Hematopoietic multipotent progenitor cell (in vitro differentiated cells): ENCODE measurements at regions not wholly inside any gene's neighbourhood (a gene's known extent, or its start where the extent isn't known, plus 50 kb on each side); places are given as distances from the start of the nearest gene placed in this dataset.
"Not testable (repeated sequence)": the region's sequence is repeated elsewhere in the genome, so short reads cannot be mapped to it uniquely, and the experiment has no call there.

ENCODE experiments used
- DNase-seq, 3 donors: peaks; one replicate each; pipeline ENCODE4 v3.0.0-alpha.2; 2011 to 2015; ENCODE audit warnings: low read depth in 2 of 3, low spot score in 2 of 3

GRCh38 chr6:51121380-51121976 lies 302.8 kb downstream of the TFAP2B start:
- DNase-seq: not testable (repeated sequence)

- DNase-seq: no peak
These were observed 310.4 kb downstream of the TFAP2B start for GRCh38 chr6:51129043-51129442.

- no peak for DNase-seq
These were observed 319.1 kb downstream of the TFAP2B start for GRCh38 chr6:51137777-51138176.

GRCh38 chr6:51139950-51140385 lies 321.3 kb downstream of the TFAP2B start:
- DNase-seq: peak in 2 of 3 donors; percentile 5 to 60

GRCh38 chr6:51141080-51141479 lies 322.4 kb downstream of the TFAP2B start:
- peak in 1 of 3 donors; percentile 4 for DNase-seq

- DNase-seq: no peak
These were observed 329.1 kb downstream of the TFAP2B start for GRCh38 chr6:51147756-51148155.

- DNase-seq: no peak
These were observed 333.9 kb downstream of the TFAP2B start for GRCh38 chr6:51152594-51152993.

GRCh38 chr6:51153109-51153508 lies 334.4 kb downstream of the TFAP2B start:
- DNase-seq: no peak

GRCh38 chr6:51154925-51155324 lies 336.3 kb downstream of the TFAP2B start:
- DNase-seq: not testable (repeated sequence)

- DNase-seq: not testable (repeated sequence)
These were observed 340.6 kb downstream of the TFAP2B start for GRCh38 chr6:51159260-51159659.

- DNase-seq: no peak
These were observed 343.1 kb downstream of the TFAP2B start for GRCh38 chr6:51161752-51162151.

- DNase-seq: no peak
These were observed 345.3 kb downstream of the TFAP2B start for GRCh38 chr6:51163843-51164529.

GRCh38 chr6:51166914-51167313 lies 348.2 kb downstream of the TFAP2B start:
- DNase-seq: no peak

GRCh38 chr6:51167468-51167867 lies 348.8 kb downstream of the TFAP2B start:
- no peak for DNase-seq

GRCh38 chr6:51182827-51183226 lies 364.2 kb downstream of the TFAP2B start:
- no peak for DNase-seq

GRCh38 chr6:51184046-51184445 lies 365.4 kb downstream of the TFAP2B start:
- no peak for DNase-seq

- DNase-seq: not testable (repeated sequence)
These were observed 374.5 kb downstream of the TFAP2B start for GRCh38 chr6:51193163-51193562.

- DNase-seq: no peak
These were observed 380.5 kb downstream of the TFAP2B start for GRCh38 chr6:51199105-51199552.

GRCh38 chr6:51199733-51200260 lies 381.1 kb downstream of the TFAP2B start:
- no peak for DNase-seq

- DNase-seq: no peak
These were observed 382.0 kb downstream of the TFAP2B start for GRCh38 chr6:51200676-51201075.

- DNase-seq: not testable (repeated sequence)
These were observed 384.0 kb downstream of the TFAP2B start for GRCh38 chr6:51202653-51203052.

- no peak for DNase-seq
These were observed 384.8 kb downstream of the TFAP2B start for GRCh38 chr6:51203504-51203903.
